Caco-2 (cell line): ENCODE measurements at regions not wholly inside any gene's neighbourhood (a gene's known extent, or its start where the extent isn't known, plus 50 kb on each side); places are given as distances from the start of the nearest gene placed in this dataset.

Experiments
- BruUV-seq: library from RNA; stranded (reverse); fragments of 400-500 nt; replicated peaks from 2 replicates; lab custom pipeline; 2021; lab: Mats Ljungman, UMichigan
- CTCF ChIA-PET: fragments of 300-600 bp; sonication (Branson Sonifier 250); formaldehyde crosslinking; loops from one replicate; lab custom pipeline; 2022; ENCODE audit warnings: antibody characterized with exemption; lab: Charles Lee
- POLR2A ChIA-PET: fragments of 300-600 bp; sonication (Branson Sonifier 250); formaldehyde crosslinking; loops from one replicate; lab custom pipeline; 2022; ENCODE audit warnings: antibody characterized with exemption; lab: Charles Lee
- DNase-seq, 2 experiments: peaks; one replicate each; pipeline versions ENCODE4 v3.0.0 to v3.0.0-alpha.2; 2020 to 2022
- H3K27me3 ChIP-seq: replicated peaks from 2 replicates; pipeline ENCODE4 v1.6.0; 2011; ENCODE audit warnings: low read length; ENCODE audit not compliant: control insufficient read depth, insufficient read depth
- H3K36me3 ChIP-seq: 2 replicates; pipeline ENCODE4 v1.5.1; 2011; ENCODE audit warnings: low read length; ENCODE audit not compliant: control insufficient read depth, insufficient read depth
- H3K4me1 ChIP-seq: fragments of 250-450 bp; sonication (Bioruptor Pico); 2 replicates; pipeline ENCODE4 v1.5.1; 2020; ENCODE audit warnings: mild to moderate bottlenecking
- H3K4me3 ChIP-seq: 2 replicates; pipeline ENCODE4 v1.5.1; 2011; ENCODE audit warnings: low read depth, mild to moderate bottlenecking, control low read depth, low read length
- H3K9me3 ChIP-seq: fragments of 250-450 bp; sonication (Bioruptor Pico); 2 replicates; pipeline ENCODE4 v1.5.1; 2020; ENCODE audit warnings: mild to moderate bottlenecking, moderate library complexity
- H3K27ac Mint-ChIP-seq: one replicate; pipeline ENCODE4 v1.8.0; 2022; ENCODE audit warnings: mixed read lengths; ENCODE audit not compliant: unreplicated experiment
- H3K27me3 Mint-ChIP-seq: one replicate; pipeline ENCODE4 v1.8.0; 2022; ENCODE audit warnings: mixed read lengths; ENCODE audit not compliant: insufficient read depth, unreplicated experiment
- H3K36me3 Mint-ChIP-seq: one replicate; pipeline ENCODE4 v1.8.0; 2022; ENCODE audit warnings: mild to moderate bottlenecking, mixed read lengths; ENCODE audit not compliant: insufficient read depth, unreplicated experiment
- H3K4me1 Mint-ChIP-seq: one replicate; pipeline ENCODE4 v1.8.0; 2022; ENCODE audit warnings: low read depth, mixed read lengths; ENCODE audit not compliant: unreplicated experiment
- H3K4me3 Mint-ChIP-seq: one replicate; pipeline ENCODE4 v1.8.0; 2022; ENCODE audit warnings: mild to moderate bottlenecking, moderate library complexity, mixed read lengths; ENCODE audit not compliant: unreplicated experiment
- H3K9me3 Mint-ChIP-seq: one replicate; pipeline ENCODE4 v1.8.0; 2022; ENCODE audit warnings: mixed read lengths; ENCODE audit not compliant: unreplicated experiment
- CTCF ChIP-seq, 2 experiments: fragments of 200-600 bp in 1 of 2; IDR thresholded peaks; 1 replicate in 1 of 2; 2 replicates in 1 of 2; pipeline versions ENCODE4 v1.5.1 to v1.8.0; 2011 to 2022; ENCODE audit warnings: antibody characterized with exemption in 1 of 2, control low read depth in 1 of 2, inconsistent platforms in 1 of 2, low read depth in 1 of 2, low read length in 1 of 2, mild to moderate bottlenecking in 1 of 2, moderate library complexity in 1 of 2; ENCODE audit not compliant: insufficient read depth in 1 of 2, severe bottlenecking in 1 of 2, unreplicated experiment in 1 of 2
- intact Hi-C: fragments of 100-400 bp; cut with micrococcal nuclease; formaldehyde crosslinking; loops from one replicate; pipeline ENCODE4 v1.10.0; 2022; ENCODE audit not compliant: unreplicated experiment

DNA sequence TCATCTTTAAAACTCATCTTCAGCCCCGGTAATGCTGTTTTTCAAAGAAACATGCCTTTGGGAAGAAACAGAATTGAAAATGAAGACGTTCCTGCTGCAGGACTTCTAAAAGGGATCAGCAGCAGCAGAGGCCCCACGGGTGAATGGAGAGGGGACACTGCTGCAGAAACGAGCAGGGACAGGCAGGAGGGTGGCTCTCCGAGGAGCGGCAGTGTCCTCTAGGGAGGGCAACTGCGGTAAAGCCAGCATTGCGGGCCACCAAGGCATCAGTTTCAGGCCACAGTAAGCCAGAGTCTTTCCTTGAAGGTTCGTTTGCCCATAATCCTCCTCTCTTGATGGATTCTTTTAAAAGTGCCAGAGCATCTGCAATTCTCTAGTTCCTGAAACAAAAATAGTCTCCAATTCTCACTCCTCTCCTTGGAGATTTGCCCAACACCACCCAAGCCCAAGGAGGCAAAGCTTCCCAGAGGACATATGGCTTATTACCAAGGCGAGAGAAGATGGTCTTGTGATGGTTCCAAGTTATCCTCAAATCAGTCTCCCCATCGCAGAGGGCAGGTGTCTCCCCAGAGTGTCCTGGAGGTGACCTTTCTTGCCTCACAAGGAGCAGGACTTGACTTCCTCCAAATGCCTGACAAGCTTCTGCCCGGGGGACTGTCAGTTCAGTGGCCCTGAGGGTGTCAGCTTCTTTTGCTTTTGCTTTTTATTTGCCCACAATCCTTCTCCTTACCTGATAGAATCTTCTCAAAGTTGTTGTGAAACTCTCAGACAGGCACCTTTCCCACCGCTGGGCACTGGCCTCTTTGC lies 341.1 kb upstream of the B3GAT1 start:
- Mint-ChIP-seq H3K36me3 (peaks cover 8% of the 10 kb centered on the region), H3K27me3 (no peaks in the 10 kb centered on the region), H3K4me3 (no peak overlapping the region), H3K27ac (peak overlapping the region; percentile 20), H3K4me1 (peaks cover 25% of the 10 kb centered on the region), H3K9me3 (peaks cover 28% of the 10 kb centered on the region)
- Histone ChIP-seq H3K9me3 (peaks cover 10% of the 10 kb centered on the region), H3K4me1 (peaks cover 25% of the 10 kb centered on the region), H3K4me3 (no peak overlapping the region), H3K36me3 (no peaks in the 10 kb centered on the region), H3K27me3 (no peaks in the 10 kb centered on the region)
- BruUV-seq = no TSS peak
- intact Hi-C loops = no loop called here
- POLR2A ChIA-PET = interaction anchor here (1.1 kb wide), 1 partner anchor 10 kb away, joined by 3 read pairs; no protein-coding TSS in a partner anchor
- TF ChIP-seq CTCF (IDR thresholded peaks at IDR 0.05; ENCODE audit: insufficient read depth in 1 of 2, low read depth in 1 of 2, low read length in 1 of 2, severe bottlenecking in 1 of 2, unreplicated experiment in 1 of 2) = no peak
- DNase-seq = no peak
- CTCF ChIA-PET = no interaction called here

DNA sequence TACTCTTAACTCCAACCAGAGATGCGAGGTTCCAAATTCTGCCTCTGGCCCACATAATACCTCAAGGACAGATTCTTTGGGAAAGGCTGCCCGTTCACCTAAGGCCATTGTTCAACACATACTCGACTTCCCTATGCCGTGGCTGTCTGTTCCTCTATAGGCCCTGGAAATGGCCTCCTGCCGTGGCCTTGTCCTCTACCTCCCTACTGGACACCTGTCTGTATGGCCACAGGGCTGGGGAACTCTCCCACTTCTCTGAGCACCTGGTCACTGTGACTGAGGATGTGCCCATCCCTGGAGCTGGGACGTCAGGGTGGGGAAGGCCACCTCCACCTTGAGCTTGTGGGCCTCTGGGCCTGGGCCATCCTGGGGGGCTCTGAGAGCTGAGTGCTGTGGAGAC lies 340.5 kb upstream of the B3GAT1 start:
- H3K4me3 Mint-ChIP-seq = no peak overlapping the region
- Histone ChIP-seq H3K27me3 (no peaks in the 10 kb centered on the region), H3K36me3 (no peaks in the 10 kb centered on the region), H3K4me1 (peaks cover 25% of the 10 kb centered on the region), H3K9me3 (peaks cover 16% of the 10 kb centered on the region), H3K4me3 (no peak overlapping the region)
- ChIA-PET POLR2A (interaction anchor here (1.1 kb wide), 1 partner anchor 10 kb away, joined by 3 read pairs; no protein-coding TSS in a partner anchor), CTCF (no interaction called here)
- intact Hi-C loops = no loop called here
- no peaks in the 10 kb centered on the region for H3K27me3 Mint-ChIP-seq
- peak overlapping the region; percentile 10 for H3K27ac Mint-ChIP-seq
- H3K36me3 Mint-ChIP-seq = peaks cover 8% of the 10 kb centered on the region
- no peak for DNase-seq
- H3K9me3 Mint-ChIP-seq = peaks cover 28% of the 10 kb centered on the region
- peaks cover 25% of the 10 kb centered on the region for H3K4me1 Mint-ChIP-seq
- BruUV-seq = no TSS peak
- no peak for TF ChIP-seq CTCF (IDR thresholded peaks at IDR 0.05; ENCODE audit: insufficient read depth in 1 of 2, low read depth in 1 of 2, low read length in 1 of 2, severe bottlenecking in 1 of 2, unreplicated experiment in 1 of 2)

- CTCF ChIA-PET = interaction anchor here (0.5 kb wide), 1 partner anchor 403 kb away, joined by 3 read pairs; no protein-coding TSS in a partner anchor
- Histone ChIP-seq H3K4me1 (peaks cover 33% of the 10 kb centered on the region), H3K4me3 (no peak overlapping the region), H3K27me3 (no peaks in the 10 kb centered on the region), H3K9me3 (peaks cover 21% of the 10 kb centered on the region), H3K36me3 (no peaks in the 10 kb centered on the region)
- peaks cover 30% of the 10 kb centered on the region for H3K4me1 Mint-ChIP-seq
- peak overlapping the region; percentile 10 for H3K27ac Mint-ChIP-seq
- H3K27me3 Mint-ChIP-seq = no peaks in the 10 kb centered on the region
- no peak overlapping the region for H3K4me3 Mint-ChIP-seq
- TF ChIP-seq CTCF (IDR thresholded peaks at IDR 0.05; ENCODE audit: insufficient read depth in 1 of 2, low read depth in 1 of 2, low read length in 1 of 2, severe bottlenecking in 1 of 2, unreplicated experiment in 1 of 2) = no peak
- POLR2A ChIA-PET = interaction anchor here (0.7 kb wide), 1 partner anchor 9 kb away, joined by 6 read pairs; no protein-coding TSS in a partner anchor
- DNase-seq = peak in 1 of 2 experiments; percentile 60
- H3K9me3 Mint-ChIP-seq = peaks cover 28% of the 10 kb centered on the region
- intact Hi-C loops = loop anchor here (2.0 kb wide), 1 partner anchor 67 kb away; no protein-coding TSS in a partner anchor
- BruUV-seq = no TSS peak
- peaks cover 8% of the 10 kb centered on the region for H3K36me3 Mint-ChIP-seq
Measured at GRCh38 chr11:134751766-134752165, 339.7 kb upstream of the B3GAT1 start.
